ENCODE measurements at regions not wholly inside any gene's neighbourhood (a gene's known extent, or its start where the extent isn't known, plus 50 kb on each side); places are given as distances from the start of the nearest gene placed in this dataset.
"Not testable (repeated sequence)": the region's sequence is repeated elsewhere in the genome, so short reads cannot be mapped to it uniquely, and the experiment has no call there.

GRCh38 chr6:131336596-131336995, 201.3 kb downstream of the AKAP7 start:
- no peak for DNase-seq (ENCODE audit: low spot score)

- DNase-seq (ENCODE audit: low spot score): not testable (repeated sequence)
Measured at GRCh38 chr6:131346896-131347295, 211.6 kb downstream of the AKAP7 start.

- DNase-seq (ENCODE audit: low spot score): no peak
Measured at GRCh38 chr6:131348572-131348971, 213.3 kb downstream of the AKAP7 start.

GRCh38 chr6:131349199-131349598, 213.9 kb downstream of the AKAP7 start:
- DNase-seq (ENCODE audit: low spot score): no peak

- DNase-seq (ENCODE audit: low spot score): no peak
Measured at GRCh38 chr6:131353106-131353505, 217.8 kb downstream of the AKAP7 start.

- DNase-seq (ENCODE audit: low spot score): no peak
Measured at GRCh38 chr6:131353876-131354275, 218.6 kb downstream of the AKAP7 start.

- no peak for DNase-seq (ENCODE audit: low spot score)
Measured at GRCh38 chr6:131354356-131354755, 218.7 kb upstream of the ARG1 start.

GRCh38 chr6:131356161-131356560, 216.9 kb upstream of the ARG1 start:
- DNase-seq (ENCODE audit: low spot score): no peak

- no peak for DNase-seq (ENCODE audit: low spot score)
Measured at GRCh38 chr6:131357501-131357900, 215.5 kb upstream of the ARG1 start.

GRCh38 chr6:131362070-131362469, 211.0 kb upstream of the ARG1 start:
- DNase-seq (ENCODE audit: low spot score): no peak

- DNase-seq (ENCODE audit: low spot score): no peak
Measured at GRCh38 chr6:131362696-131363095, 210.3 kb upstream of the ARG1 start.

- DNase-seq (ENCODE audit: low spot score): no peak
Measured at GRCh38 chr6:131363947-131364834, 208.8 kb upstream of the ARG1 start.

- DNase-seq (ENCODE audit: low spot score): no peak
Measured at GRCh38 chr6:131366223-131366622, 206.8 kb upstream of the ARG1 start.

- no peak for DNase-seq (ENCODE audit: low spot score)
Measured at GRCh38 chr6:131367206-131367873, 205.7 kb upstream of the ARG1 start.

- DNase-seq (ENCODE audit: low spot score): peak; percentile 84
Measured at GRCh38 chr6:131368198-131368911, 204.7 kb upstream of the ARG1 start.

- no peak for DNase-seq (ENCODE audit: low spot score)
Measured at GRCh38 chr6:131372535-131372934, 200.5 kb upstream of the ARG1 start.

- DNase-seq (ENCODE audit: low spot score): no peak
Measured at GRCh38 chr6:131377112-131377705, 195.8 kb upstream of the ARG1 start.

GRCh38 chr6:131378874-131379273, 194.2 kb upstream of the ARG1 start:
- no peak for DNase-seq (ENCODE audit: low spot score)

GRCh38 chr6:131379948-131380347, 193.1 kb upstream of the ARG1 start:
- no peak for DNase-seq (ENCODE audit: low spot score)

- peak; percentile 56 for DNase-seq (ENCODE audit: low spot score)
Measured at GRCh38 chr6:131381052-131381708, 191.8 kb upstream of the ARG1 start.

- DNase-seq (ENCODE audit: low spot score): no peak
Measured at GRCh38 chr6:131381709-131382093, 191.3 kb upstream of the ARG1 start.

- no peak for DNase-seq (ENCODE audit: low spot score)
Measured at GRCh38 chr6:131382631-131383030, 190.4 kb upstream of the ARG1 start.

All from NAMALWA (cell line).